ENCODE measurements at regions not wholly inside any gene's neighbourhood (a gene's known extent, or its start where the extent isn't known, plus 50 kb on each side); places are given as distances from the start of the nearest gene placed in this dataset.

DNA sequence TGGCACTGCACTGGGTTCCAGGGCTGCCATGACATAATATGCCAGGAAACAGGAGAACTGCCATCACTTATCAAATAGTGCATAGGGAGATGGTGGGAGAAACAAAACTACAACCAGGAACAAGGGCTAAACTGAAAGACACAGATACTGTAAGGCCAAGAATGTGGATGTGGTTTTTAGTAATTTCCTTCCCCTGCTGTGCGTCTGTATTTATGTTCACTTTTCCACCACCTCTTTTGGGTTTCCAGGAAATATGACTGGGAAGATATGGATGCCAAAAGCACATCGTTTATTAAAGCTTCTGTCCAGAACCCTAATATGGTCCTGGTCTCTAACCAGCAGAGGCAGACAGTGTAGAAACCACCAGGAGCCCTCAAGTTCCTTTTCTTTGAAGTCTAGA lies 759.7 kb upstream of the FANCL start:
- intact Hi-C loops (cut with DNase I): no loop called here
- Histone ChIP-seq H3K27ac (no peak overlapping the region), H3K9ac (ENCODE audit: low read depth in 2 of 2, low read length in 2 of 2) (no peak overlapping the region), H3K4me3 (no peak overlapping the region), H3K4me1 (no peaks in the 10 kb centered on the region), H3K27me3 (no peaks in the 10 kb centered on the region), H3K36me3 (no peaks in the 10 kb centered on the region), H3K9me3 (no peaks in the 10 kb centered on the region)
- TF ChIP-seq, protein P1, sequence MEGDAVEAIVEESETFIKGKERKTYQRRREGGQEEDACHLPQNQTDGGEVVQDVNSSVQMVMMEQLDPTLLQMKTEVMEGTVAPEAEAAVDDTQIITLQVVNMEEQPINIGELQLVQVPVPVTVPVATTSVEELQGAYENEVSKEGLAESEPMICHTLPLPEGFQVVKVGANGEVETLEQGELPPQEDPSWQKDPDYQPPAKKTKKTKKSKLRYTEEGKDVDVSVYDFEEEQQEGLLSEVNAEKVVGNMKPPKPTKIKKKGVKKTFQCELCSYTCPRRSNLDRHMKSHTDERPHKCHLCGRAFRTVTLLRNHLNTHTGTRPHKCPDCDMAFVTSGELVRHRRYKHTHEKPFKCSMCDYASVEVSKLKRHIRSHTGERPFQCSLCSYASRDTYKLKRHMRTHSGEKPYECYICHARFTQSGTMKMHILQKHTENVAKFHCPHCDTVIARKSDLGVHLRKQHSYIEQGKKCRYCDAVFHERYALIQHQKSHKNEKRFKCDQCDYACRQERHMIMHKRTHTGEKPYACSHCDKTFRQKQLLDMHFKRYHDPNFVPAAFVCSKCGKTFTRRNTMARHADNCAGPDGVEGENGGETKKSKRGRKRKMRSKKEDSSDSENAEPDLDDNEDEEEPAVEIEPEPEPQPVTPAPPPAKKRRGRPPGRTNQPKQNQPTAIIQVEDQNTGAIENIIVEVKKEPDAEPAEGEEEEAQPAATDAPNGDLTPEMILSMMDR (IDR thresholded peaks at IDR 0.05): no peak
- no peak for DNase-seq

DNA sequence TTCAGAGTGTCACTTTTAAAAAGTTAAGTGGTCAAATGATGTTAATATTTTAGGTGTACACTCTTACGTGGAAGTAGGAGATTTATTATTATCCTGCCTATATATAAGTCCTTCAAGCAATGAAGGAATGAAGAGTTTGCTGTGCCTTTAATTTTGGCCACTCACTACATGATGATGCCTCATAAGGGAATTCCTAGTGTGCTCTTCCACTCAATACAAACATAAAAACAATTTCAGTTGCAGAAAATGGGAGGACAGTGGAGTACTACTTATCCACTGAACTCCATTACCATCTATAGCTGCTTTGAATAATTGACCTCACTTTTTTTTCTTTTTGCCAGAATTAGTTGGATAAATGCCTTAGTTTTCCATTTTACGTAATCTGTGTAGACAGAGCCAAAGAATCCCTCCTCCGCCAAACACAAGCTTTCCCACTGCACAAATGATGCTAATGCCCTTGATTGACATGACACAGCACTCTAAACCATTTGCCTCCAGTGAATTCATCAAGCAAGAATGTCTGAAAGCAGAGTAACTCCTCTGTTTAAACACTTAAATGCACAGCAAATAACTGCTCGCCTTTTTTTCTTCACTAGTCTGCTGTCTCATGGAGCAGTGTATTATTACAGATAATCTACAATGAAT lies 751.1 kb upstream of the FANCL start:
- Histone ChIP-seq H3K27me3 (no peaks in the 10 kb centered on the region), H3K27ac (no peak overlapping the region), H3K4me1 (no peaks in the 10 kb centered on the region), H3K36me3 (no peaks in the 10 kb centered on the region), H3K9me3 (no peaks in the 10 kb centered on the region), H3K9ac (ENCODE audit: low read depth in 2 of 2, low read length in 2 of 2) (no peak overlapping the region), H3K4me3 (no peak overlapping the region)
- intact Hi-C loops (cut with DNase I): no loop called here
- no peak for DNase-seq
- TF ChIP-seq, protein P1 (IDR thresholded peaks at IDR 0.05): no peak

DNA sequence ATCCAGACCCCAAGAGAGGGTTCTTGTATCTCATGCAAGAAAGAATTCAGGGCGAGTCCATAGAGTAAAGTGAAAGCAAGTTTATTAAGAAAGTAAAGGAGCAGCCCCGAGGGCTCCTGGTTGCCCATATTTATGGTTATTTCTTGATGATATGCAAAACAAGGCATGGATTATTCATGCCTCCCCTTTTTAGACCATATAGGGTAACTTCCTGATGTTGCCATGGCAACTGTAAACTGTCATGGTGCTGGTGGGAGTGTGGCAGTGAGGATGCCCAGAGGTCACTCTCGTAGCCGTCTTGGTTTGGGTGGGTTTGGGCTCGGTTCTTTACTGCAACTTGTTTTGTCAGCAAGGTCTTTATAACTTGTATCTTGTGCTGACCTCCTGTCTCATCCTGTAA lies 750.2 kb upstream of the FANCL start:
- no peak overlapping the region for H3K27ac ChIP-seq
- no peak for DNase-seq
- intact Hi-C loops (cut with DNase I): no loop called here
- H3K4me1 ChIP-seq: no peaks in the 10 kb centered on the region
- H3K27me3 ChIP-seq: no peaks in the 10 kb centered on the region
- no peak overlapping the region for H3K4me3 ChIP-seq
- no peak overlapping the region for H3K9ac ChIP-seq (ENCODE audit: low read depth in 2 of 2, low read length in 2 of 2)
- H3K9me3 ChIP-seq: no peaks in the 10 kb centered on the region
- TF ChIP-seq, protein P1 (IDR thresholded peaks at IDR 0.05): no peak
- no peaks in the 10 kb centered on the region for H3K36me3 ChIP-seq

DNA sequence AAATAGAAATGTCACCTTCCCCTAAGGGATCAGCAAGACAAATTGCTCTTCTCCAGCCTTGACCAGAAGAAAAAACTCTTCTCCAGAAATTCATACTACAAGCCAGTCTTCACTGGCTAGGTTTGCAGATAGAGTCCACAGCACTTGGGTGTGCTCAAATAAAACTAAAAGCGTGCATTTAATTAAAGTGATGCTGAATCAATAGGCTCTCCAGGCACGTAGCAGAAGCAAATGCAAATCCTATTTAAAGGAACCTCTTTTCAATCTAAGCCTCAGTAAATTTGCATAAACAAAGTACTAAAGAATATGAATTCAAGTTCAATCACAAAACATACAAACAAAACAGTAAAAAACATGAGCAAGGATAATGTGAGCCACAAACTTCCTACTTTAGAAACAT lies 744.4 kb upstream of the FANCL start:
- H3K27ac ChIP-seq: no peak overlapping the region
- no peak overlapping the region for H3K4me3 ChIP-seq
- intact Hi-C loops (cut with DNase I): no loop called here
- no peaks in the 10 kb centered on the region for H3K4me1 ChIP-seq
- no peaks in the 10 kb centered on the region for H3K9me3 ChIP-seq
- H3K36me3 ChIP-seq: no peaks in the 10 kb centered on the region
- DNase-seq: no peak
- TF ChIP-seq, protein P1 (IDR thresholded peaks at IDR 0.05): no peak
- no peak overlapping the region for H3K9ac ChIP-seq (ENCODE audit: low read depth in 2 of 2, low read length in 2 of 2)
- no peaks in the 10 kb centered on the region for H3K27me3 ChIP-seq

DNA sequence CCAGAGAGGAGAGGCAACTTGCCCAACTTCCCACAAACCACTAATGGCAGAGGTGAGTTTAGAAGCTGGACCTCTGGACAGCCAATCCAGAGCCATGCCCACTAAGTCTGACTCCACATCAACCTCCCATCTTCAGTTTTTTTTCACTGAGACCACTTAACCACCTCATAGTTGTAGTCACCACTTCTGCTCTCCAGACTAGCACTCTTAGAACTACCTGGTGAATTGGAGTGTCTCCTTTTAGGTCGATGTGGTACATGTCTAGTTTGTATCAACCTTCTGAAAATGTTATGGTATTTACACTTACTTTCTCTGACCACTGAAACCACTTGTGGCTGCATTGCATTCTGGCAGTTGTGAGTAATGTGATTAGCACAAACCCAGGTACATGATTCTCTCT lies 743.6 kb upstream of the FANCL start:
- Histone ChIP-seq H3K9ac (ENCODE audit: low read depth in 2 of 2, low read length in 2 of 2) (no peak overlapping the region), H3K36me3 (no peaks in the 10 kb centered on the region), H3K4me3 (no peak overlapping the region), H3K27me3 (no peaks in the 10 kb centered on the region), H3K27ac (no peak overlapping the region), H3K4me1 (no peaks in the 10 kb centered on the region), H3K9me3 (no peaks in the 10 kb centered on the region)
- TF ChIP-seq, protein P1 (IDR thresholded peaks at IDR 0.05): no peak
- intact Hi-C loops (cut with DNase I): no loop called here
- no peak for DNase-seq
